Tibial nerve (tissue), 4 donors: ENCODE measurements at regions not wholly inside any gene's neighbourhood (a gene's known extent, or its start where the extent isn't known, plus 50 kb on each side); places are given as distances from the start of the nearest gene placed in this dataset.
"Not testable (repeated sequence)": the region's sequence is repeated elsewhere in the genome, so short reads cannot be mapped to it uniquely, and the experiment has no call there.

Experiments used
- EP300 ChIP-seq, 2 donors: sonication (generic); formaldehyde crosslinking; IDR thresholded peaks; one replicate each; pipeline ENCODE4 v1.6.1; 2017; ENCODE audit warnings: antibody characterized with exemption in 2 of 2, mild to moderate bottlenecking in 1 of 2
- POLR2A ChIP-seq, 2 donors: fragments of 450-650 bp; IDR thresholded peaks; one replicate each; pipeline ENCODE4 v1.6.1; 2017; ENCODE audit warnings: antibody characterized with exemption in 2 of 2, mild to moderate bottlenecking in 2 of 2, moderate library complexity in 2 of 2
- TF ChIP-seq, protein P1 (sequence below), 5 experiments: fragments of 200-600 bp in 3 of 5; fragments of 450-650 bp in 2 of 5; sonication (generic) in 3 of 5; IDR thresholded peaks; one replicate each; pipeline ENCODE4 v1.5.1; 2016 to 2019; ENCODE audit warnings: antibody characterized with exemption in 5 of 5, mild to moderate bottlenecking in 3 of 5, moderate library complexity in 2 of 5

DNA sequence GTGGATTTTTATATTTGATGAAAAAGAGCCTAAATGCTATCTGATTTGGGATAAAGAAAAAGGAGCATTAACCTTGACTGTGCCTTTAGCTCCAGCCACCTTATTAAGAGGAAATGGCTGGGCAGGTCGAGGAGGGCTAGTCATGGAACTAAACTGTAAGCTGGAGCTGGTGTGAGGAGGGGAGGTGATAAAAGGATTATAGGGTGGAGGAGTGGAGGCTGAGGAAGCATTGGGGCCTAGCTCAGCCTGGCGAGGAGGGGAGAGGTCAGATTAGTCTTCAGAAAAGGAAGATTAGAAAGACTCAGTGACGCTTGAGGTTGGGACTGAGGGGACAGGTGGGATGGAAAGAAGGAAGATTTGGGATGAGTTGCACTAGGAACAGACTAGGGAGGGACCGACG lies 222.7 kb downstream of the OTOP1 start:
- TF ChIP-seq POLR2A, EP300 (IDR thresholded peaks at IDR 0.05): not testable (repeated sequence)
- TF ChIP-seq, protein P1, sequence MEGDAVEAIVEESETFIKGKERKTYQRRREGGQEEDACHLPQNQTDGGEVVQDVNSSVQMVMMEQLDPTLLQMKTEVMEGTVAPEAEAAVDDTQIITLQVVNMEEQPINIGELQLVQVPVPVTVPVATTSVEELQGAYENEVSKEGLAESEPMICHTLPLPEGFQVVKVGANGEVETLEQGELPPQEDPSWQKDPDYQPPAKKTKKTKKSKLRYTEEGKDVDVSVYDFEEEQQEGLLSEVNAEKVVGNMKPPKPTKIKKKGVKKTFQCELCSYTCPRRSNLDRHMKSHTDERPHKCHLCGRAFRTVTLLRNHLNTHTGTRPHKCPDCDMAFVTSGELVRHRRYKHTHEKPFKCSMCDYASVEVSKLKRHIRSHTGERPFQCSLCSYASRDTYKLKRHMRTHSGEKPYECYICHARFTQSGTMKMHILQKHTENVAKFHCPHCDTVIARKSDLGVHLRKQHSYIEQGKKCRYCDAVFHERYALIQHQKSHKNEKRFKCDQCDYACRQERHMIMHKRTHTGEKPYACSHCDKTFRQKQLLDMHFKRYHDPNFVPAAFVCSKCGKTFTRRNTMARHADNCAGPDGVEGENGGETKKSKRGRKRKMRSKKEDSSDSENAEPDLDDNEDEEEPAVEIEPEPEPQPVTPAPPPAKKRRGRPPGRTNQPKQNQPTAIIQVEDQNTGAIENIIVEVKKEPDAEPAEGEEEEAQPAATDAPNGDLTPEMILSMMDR (IDR thresholded peaks at IDR 0.05), result not testable (repeated sequence)
